GM19395 (cell line): ENCODE measurements at regions not wholly inside any gene's neighbourhood (a gene's known extent, or its start where the extent isn't known, plus 50 kb on each side); places are given as distances from the start of the nearest gene placed in this dataset.
"Not testable (repeated sequence)": the region's sequence is repeated elsewhere in the genome, so short reads cannot be mapped to it uniquely, and the experiment has no call there.

Experiments
- ATAC-seq: cut with Tn5 transposase; IDR thresholded peaks from one replicate; pipeline ENCODE4 v1.9.1; 2021; ENCODE audit warnings: mild to moderate bottlenecking, moderate library complexity; ENCODE audit not compliant: unreplicated experiment

- no peak for ATAC-seq
These were observed 52.5 kb upstream of the WDFY3 start for GRCh38 chr4:85018983-85019382.

GRCh38 chr4:85019411-85019810 lies 52.9 kb upstream of the WDFY3 start:
- ATAC-seq, result no peak

- no peak for ATAC-seq
These were observed 58.2 kb upstream of the WDFY3 start for GRCh38 chr4:85024671-85025070.

- no peak for ATAC-seq
These were observed 62.4 kb upstream of the WDFY3 start for GRCh38 chr4:85028910-85029309.

GRCh38 chr4:85029453-85029852 lies 63.0 kb upstream of the WDFY3 start:
- ATAC-seq, result no peak

GRCh38 chr4:85030156-85030555 lies 63.7 kb upstream of the WDFY3 start:
- no peak for ATAC-seq

GRCh38 chr4:85033838-85034237 lies 67.3 kb upstream of the WDFY3 start:
- ATAC-seq, result not testable (repeated sequence)

- no peak for ATAC-seq
These were observed 73.0 kb upstream of the WDFY3 start for GRCh38 chr4:85039526-85039925.

- not testable (repeated sequence) for ATAC-seq
These were observed 77.5 kb upstream of the WDFY3 start for GRCh38 chr4:85043812-85044496.

- no peak for ATAC-seq
These were observed 84.2 kb upstream of the WDFY3 start for GRCh38 chr4:85050736-85051135.

- ATAC-seq, result no peak
These were observed 85.0 kb upstream of the WDFY3 start for GRCh38 chr4:85051526-85051925.

GRCh38 chr4:85054925-85055324 lies 88.4 kb upstream of the WDFY3 start:
- ATAC-seq, result not testable (repeated sequence)

GRCh38 chr4:85058551-85058950 lies 92.1 kb upstream of the WDFY3 start:
- no peak for ATAC-seq

GRCh38 chr4:85061974-85062373 lies 95.5 kb upstream of the WDFY3 start:
- no peak for ATAC-seq

GRCh38 chr4:85062466-85062865 lies 96.0 kb upstream of the WDFY3 start:
- no peak for ATAC-seq

- ATAC-seq, result no peak
These were observed 100.9 kb upstream of the WDFY3 start for GRCh38 chr4:85067342-85067741.

GRCh38 chr4:85078016-85078415 lies 111.5 kb upstream of the WDFY3 start:
- ATAC-seq, result no peak

- ATAC-seq, result no peak
These were observed 114.7 kb upstream of the WDFY3 start for GRCh38 chr4:85081196-85081595.

- ATAC-seq, result peak; percentile 91
These were observed 118.0 kb upstream of the WDFY3 start for GRCh38 chr4:85084371-85085094.

- ATAC-seq, result no peak
These were observed 120.2 kb upstream of the WDFY3 start for GRCh38 chr4:85086721-85087120.

GRCh38 chr4:85092536-85092935 lies 126.0 kb upstream of the WDFY3 start:
- no peak for ATAC-seq

GRCh38 chr4:85092943-85093342 lies 126.5 kb upstream of the WDFY3 start:
- no peak for ATAC-seq

- no peak for ATAC-seq
These were observed 128.2 kb upstream of the WDFY3 start for GRCh38 chr4:85094735-85095134.
